H1 (cell line): ENCODE measurements at regions not wholly inside any gene's neighbourhood (a gene's known extent, or its start where the extent isn't known, plus 50 kb on each side); places are given as distances from the start of the nearest gene placed in this dataset.

Experiments used
- CTCF ChIA-PET: fragments of 300-600 bp; sonication (Branson Sonifier 250); formaldehyde crosslinking; loops from one replicate; lab custom pipeline; 2021; ENCODE audit not compliant: partially characterized antibody; lab: Charles Lee
- POLR2A ChIA-PET: fragments of 300-600 bp; sonication (Branson Sonifier 250); formaldehyde crosslinking; loops from one replicate; lab custom pipeline; 2021; ENCODE audit warnings: inconsistent platforms; ENCODE audit not compliant: partially characterized antibody; lab: Charles Lee
- DNase-seq, 2 experiments: peaks; one replicate each; pipeline versions ENCODE4 v3.0.0 to v3.0.0-alpha.2; 2010 to 2022; ENCODE audit warnings: low spot score in 2 of 2, low read depth in 1 of 2, mixed read lengths in 1 of 2
- FAIRE-seq: peaks from 2 replicates; lab custom pipeline; 2011; peaks lifted over from hg19 to GRCh38; lab: Jason Lieb, UNC
- H2AFZ ChIP-seq: 2 replicates; pipeline ENCODE4 v1.8.1; 2012; ENCODE audit warnings: low read length, inconsistent platforms
- H2AK5ac ChIP-seq: 2 replicates; pipeline ENCODE4 v1.6.1; 2013; ENCODE audit warnings: low read depth, low read length
- H2BK120ac ChIP-seq: replicated peaks from 2 replicates; pipeline ENCODE3; 2013; ENCODE audit warnings: low read depth, low read length, inconsistent platforms
- H2BK12ac ChIP-seq: 2 replicates; pipeline ENCODE4 v1.6.1; 2013; ENCODE audit warnings: low read depth, low read length
- H2BK15ac ChIP-seq: 2 replicates; pipeline ENCODE4 v1.6.1; 2013; ENCODE audit warnings: low read length
- H2BK20ac ChIP-seq: 2 replicates; pipeline ENCODE4 v1.6.1; 2013; ENCODE audit warnings: low read length
- H2BK5ac ChIP-seq: 2 replicates; pipeline ENCODE4 v1.6.1; 2013; ENCODE audit warnings: low read depth, low read length
- H3K14ac ChIP-seq: 2 replicates; pipeline ENCODE4 v1.6.1; 2013; ENCODE audit warnings: inconsistent platforms; ENCODE audit not compliant: insufficient read length
- H3K18ac ChIP-seq: 2 replicates; pipeline ENCODE4 v1.6.1; 2013; ENCODE audit warnings: low read length; ENCODE audit errors: extremely low read depth
- H3K23ac ChIP-seq: 2 replicates; pipeline ENCODE4 v1.6.1; 2013; ENCODE audit warnings: inconsistent platforms; ENCODE audit not compliant: insufficient read length
- H3K23me2 ChIP-seq: 2 replicates; pipeline ENCODE4 v1.6.1; 2013; ENCODE audit warnings: low read depth, low read length
- H3K27ac ChIP-seq: 2 replicates; pipeline ENCODE4 v1.6.1; 2011; ENCODE audit warnings: low read depth, low read length, inconsistent platforms
- H3K27me3 ChIP-seq, 4 experiments: replicated peaks in 1 of 4; 1 replicate in 1 of 4; 2 replicates in 3 of 4; pipeline versions ENCODE4 v1.6.1 to v1.8.1; 2011 to 2013; ENCODE audit warnings: low read length in 3 of 4, mild to moderate bottlenecking in 3 of 4, inconsistent platforms in 2 of 4, mixed read lengths in 2 of 4, moderate library complexity in 1 of 4; ENCODE audit not compliant: control insufficient read depth in 3 of 4, insufficient read depth in 3 of 4; ENCODE audit errors: extremely low read depth in 1 of 4
- H3K36me3 ChIP-seq, 4 experiments: 2 replicates each; pipeline versions ENCODE4 v1.6.1 to v1.8.1; 2011 to 2013; ENCODE audit warnings: mild to moderate bottlenecking in 4 of 4, low read length in 3 of 4, moderate library complexity in 2 of 4, control low read depth in 1 of 4, inconsistent platforms in 1 of 4; ENCODE audit not compliant: insufficient read depth in 4 of 4, control insufficient read depth in 2 of 4
- H3K4ac ChIP-seq: replicated peaks from 2 replicates; pipeline ENCODE3; 2013; ENCODE audit warnings: low read length, low read depth, mixed read lengths, inconsistent platforms; ENCODE audit not compliant: insufficient read length
- H3K4me1 ChIP-seq, 4 experiments: replicated peaks in 1 of 4; 1 replicate in 1 of 4; 2 replicates in 3 of 4; pipeline versions ENCODE4 v1.6.1 to v1.8.1; 2011 to 2013; ENCODE audit warnings: low read length in 3 of 4, inconsistent platforms in 2 of 4, mixed read lengths in 1 of 4; ENCODE audit not compliant: insufficient read depth in 4 of 4, control insufficient read depth in 3 of 4
- H3K4me2 ChIP-seq, 2 experiments: 2 replicates each; pipeline versions ENCODE4 v1.6.1 to v1.8.1; 2011 to 2013; ENCODE audit warnings: low read depth in 2 of 2, low read length in 2 of 2, control low read depth in 1 of 2, inconsistent platforms in 1 of 2, mild to moderate bottlenecking in 1 of 2; ENCODE audit not compliant: insufficient read depth in 1 of 2
- H3K4me3 ChIP-seq, 4 experiments: fragments of 200-600, 300-600 bp in 1 of 4; sonication (generic), shearing (Covaris generic), sonication (Bioruptor Twin) in 1 of 4; 2 replicates each; pipeline versions ENCODE4 v1.5.1 to v1.8.1; 2011 to 2016; ENCODE audit warnings: low read length in 4 of 4, low read depth in 3 of 4, control low read depth in 2 of 4, inconsistent platforms in 2 of 4, mild to moderate bottlenecking in 2 of 4, mixed read lengths in 1 of 4, moderate library complexity in 1 of 4; ENCODE audit not compliant: insufficient read depth in 2 of 4; ENCODE audit errors: extremely low read depth in 1 of 4
- H3K56ac ChIP-seq: replicated peaks from 2 replicates; pipeline ENCODE3; 2013; ENCODE audit warnings: low read depth, mild to moderate bottlenecking, mixed read lengths, low read length, inconsistent platforms; ENCODE audit not compliant: insufficient read length
- H3K79me1 ChIP-seq: 2 replicates; pipeline ENCODE4 v1.6.1; 2013; ENCODE audit warnings: low read depth, low read length, control low read depth
- H3K79me2 ChIP-seq, 2 experiments: 2 replicates each; pipeline versions ENCODE4 v1.6.1 to v1.8.1; 2012 to 2013; ENCODE audit warnings: low read length in 2 of 2, mild to moderate bottlenecking in 2 of 2, inconsistent platforms in 1 of 2; ENCODE audit not compliant: insufficient read depth in 2 of 2, control insufficient read depth in 1 of 2
- H3K9ac ChIP-seq, 4 experiments: replicated peaks in 1 of 4; 1 replicate in 1 of 4; 2 replicates in 3 of 4; pipeline versions ENCODE4 v1.6.1 to v1.8.1; 2011 to 2013; ENCODE audit warnings: low read depth in 3 of 4, low read length in 3 of 4, control low read depth in 2 of 4, mild to moderate bottlenecking in 2 of 4, moderate library complexity in 2 of 4, inconsistent platforms in 1 of 4; ENCODE audit errors: extremely low read depth in 1 of 4
- H3K9me3 ChIP-seq, 2 experiments: 2 replicates each; pipeline versions ENCODE4 v1.6.1 to v1.8.1; 2012 to 2013; ENCODE audit warnings: mild to moderate bottlenecking in 2 of 2, moderate library complexity in 2 of 2, control low read depth in 1 of 2, inconsistent platforms in 1 of 2, low read depth in 1 of 2, low read length in 1 of 2, mixed read lengths in 1 of 2; ENCODE audit not compliant: insufficient read depth in 2 of 2
- H4K20me1 ChIP-seq, 2 experiments: replicated peaks in 1 of 2; 2 replicates each; pipeline versions ENCODE3 to v1.8.1; 2011 to 2013; ENCODE audit warnings: inconsistent platforms in 2 of 2, low read length in 2 of 2, mild to moderate bottlenecking in 1 of 2; ENCODE audit not compliant: insufficient read depth in 2 of 2, control insufficient read depth in 1 of 2
- H4K5ac ChIP-seq: 2 replicates; pipeline ENCODE4 v1.6.1; 2013; ENCODE audit warnings: low read length, low read depth, mixed read lengths, inconsistent platforms; ENCODE audit not compliant: insufficient read length
- H4K8ac ChIP-seq: 2 replicates; pipeline ENCODE4 v1.8.0; 2013; ENCODE audit warnings: mild to moderate bottlenecking, moderate library complexity, low read length, inconsistent platforms; ENCODE audit not compliant: insufficient read depth; ENCODE audit errors: extremely low read depth
- H4K91ac ChIP-seq: replicated peaks from 2 replicates; pipeline ENCODE3; 2013; ENCODE audit warnings: low read length, mixed read lengths, inconsistent platforms; ENCODE audit not compliant: insufficient read length
- EGR1 ChIP-seq: IDR thresholded peaks from 2 replicates; pipeline ENCODE4 v1.6.1; 2011; ENCODE audit warnings: low read depth, low read length, borderline replicate concordance
- KDM5A ChIP-seq: fragments of 200-600 bp; IDR thresholded peaks from 2 replicates; pipeline ENCODE4 v1.7.1; 2012; ENCODE audit warnings: mild to moderate bottlenecking, low read length, inconsistent platforms, mixed read lengths
- RNF2 ChIP-seq: fragments of 200-900, 300-1000 bp; sonication (generic); IDR thresholded peaks from 2 replicates; pipeline ENCODE4 v1.7.1; 2016; ENCODE audit warnings: borderline replicate concordance, low read depth, mild to moderate bottlenecking, antibody characterized with exemption, low read length; ENCODE audit not compliant: poor library complexity, severe bottlenecking; ENCODE audit errors: missing control alignments
- SP2 ChIP-seq: IDR thresholded peaks from 2 replicates; pipeline ENCODE4 v1.6.1; 2012; ENCODE audit warnings: mild to moderate bottlenecking, low read length, inconsistent platforms
- SP4 ChIP-seq: IDR thresholded peaks from 2 replicates; pipeline ENCODE4 v1.6.1; 2012; ENCODE audit warnings: low read length, inconsistent platforms
- SUZ12 ChIP-seq: fragments of 200-600 bp; sonication (generic); IDR thresholded peaks from 2 replicates; pipeline ENCODE4 v1.6.1; 2012; ENCODE audit warnings: mild to moderate bottlenecking, inconsistent platforms, low read length, moderate library complexity, mixed read lengths
- TAF7 ChIP-seq: optimal IDR thresholded peaks from 2 replicates; pipeline ENCODE3; 2011; ENCODE audit warnings: low read depth, mild to moderate bottlenecking, inconsistent platforms, low read length, moderate library complexity, borderline replicate concordance
- WGBS, 2 experiments: shearing (Covaris generic) in 1 of 2; methylation state at CpG; one replicate each; pipeline versions ENCODE4 v1.1.6 to v1.1.7; 2013 to 2015; ENCODE audit warnings: low lambda C conversion rate in 2 of 2, mixed read lengths in 2 of 2, inconsistent platforms in 1 of 2, low coverage in 1 of 2, missing lambda C conversion rate in 1 of 2; ENCODE audit not compliant: insufficient replicate concordance in 2 of 2, insufficient coverage in 1 of 2, insufficient read length in 1 of 2; ENCODE audit errors: extremely low coverage in 1 of 2, missing lambda C conversion rate in 1 of 2; 5-methylcytosine and 5-hydroxymethylcytosine counted together
- TF ChIP-seq, protein P1 (sequence below): IDR thresholded peaks from 2 replicates; pipeline ENCODE4 v1.6.1; 2012; ENCODE audit warnings: inconsistent platforms

DNA sequence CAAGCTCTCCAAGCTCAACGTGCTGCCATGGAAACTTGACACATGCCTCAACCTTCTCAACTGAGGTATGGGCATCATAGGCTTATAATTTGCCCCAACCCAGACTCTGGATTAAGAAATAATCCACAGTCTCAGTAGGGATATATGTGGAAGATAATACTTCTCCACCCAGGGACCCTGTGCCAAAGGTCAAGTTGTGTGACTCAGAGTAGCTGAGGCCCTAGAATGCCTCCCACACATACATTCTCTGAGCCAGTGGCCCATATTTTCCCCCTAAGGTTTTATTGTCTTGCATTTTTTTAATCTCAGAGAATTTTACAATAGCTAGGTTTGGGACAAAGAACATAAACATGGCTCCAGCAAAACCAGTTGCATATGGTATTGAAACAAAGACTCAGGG lies 283.1 kb downstream of the IDS start:
- DNase-seq (no peak), FAIRE-seq (no peak)
- no peaks in the 10 kb centered on the region for H3K4me1 ChIP-seq
- H4K5ac ChIP-seq = no peak overlapping the region
- H4K8ac ChIP-seq = no peak overlapping the region
- no peak overlapping the region for H3K56ac ChIP-seq
- H2BK12ac ChIP-seq = no peak overlapping the region
- 0 out of 4 replicates have a peak, but pooled peaks cover 0 to 3% of the 10 kb centered on the region in 2 experiments for H3K9me3 ChIP-seq
- H4K91ac ChIP-seq = no peak overlapping the region
- no peak overlapping the region for H3K18ac ChIP-seq
- no peak overlapping the region for H2BK120ac ChIP-seq
- no peak overlapping the region for H3K4me3 ChIP-seq
- 100% methylated on average over 1 of the region's 1 CpG; no CpG with 5 or more reads in 1 of the 2 experiments for WGBS, 2 experiments
- no peaks in the 10 kb centered on the region for H3K79me1 ChIP-seq
- H2BK5ac ChIP-seq = no peak overlapping the region
- no peak overlapping the region for H3K4me2 ChIP-seq
- no peaks in the 10 kb centered on the region for H3K27me3 ChIP-seq
- H2BK20ac ChIP-seq = no peak overlapping the region
- no peak overlapping the region for H3K9ac ChIP-seq
- no peaks in the 10 kb centered on the region for H3K23me2 ChIP-seq
- ChIA-PET CTCF (no interaction called here), POLR2A (no interaction called here)
- no peak overlapping the region for H3K14ac ChIP-seq
- no peak overlapping the region for H3K27ac ChIP-seq
- H2BK15ac ChIP-seq = no peak overlapping the region
- H3K4ac ChIP-seq = no peak overlapping the region
- no peak overlapping the region for H2AFZ ChIP-seq
- no peaks in the 10 kb centered on the region for H3K79me2 ChIP-seq
- no peak overlapping the region for H3K23ac ChIP-seq
- H2AK5ac ChIP-seq = no peak overlapping the region
- H4K20me1 ChIP-seq = no peaks in the 10 kb centered on the region
- H3K36me3 ChIP-seq = no peaks in the 10 kb centered on the region
- TF ChIP-seq EGR1 (no peak), SP4 (no peak), SUZ12 (no peak), TAF7 (no peak), RNF2 (no peak), SP2 (no peak), KDM5A (no peak)
- TF ChIP-seq, protein P1, sequence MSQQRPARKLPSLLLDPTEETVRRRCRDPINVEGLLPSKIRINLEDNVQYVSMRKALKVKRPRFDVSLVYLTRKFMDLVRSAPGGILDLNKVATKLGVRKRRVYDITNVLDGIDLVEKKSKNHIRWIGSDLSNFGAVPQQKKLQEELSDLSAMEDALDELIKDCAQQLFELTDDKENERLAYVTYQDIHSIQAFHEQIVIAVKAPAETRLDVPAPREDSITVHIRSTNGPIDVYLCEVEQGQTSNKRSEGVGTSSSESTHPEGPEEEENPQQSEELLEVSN = no peak
